Transverse colon (tissue), 4 donors: ENCODE measurements at regions not wholly inside any gene's neighbourhood (a gene's known extent, or its start where the extent isn't known, plus 50 kb on each side); places are given as distances from the start of the nearest gene placed in this dataset.

Source experiments
- CTCF ChIP-seq, 5 experiments: fragments of 200-600 bp in 3 of 5; fragments of 450-650 bp in 2 of 5; sonication (generic) in 3 of 5; IDR thresholded peaks; 1 replicate in 2 of 5; 2 replicates in 3 of 5; pipeline ENCODE4 v1.5.1; 2016 to 2017; ENCODE audit warnings: antibody characterized with exemption in 5 of 5, inconsistent platforms in 3 of 5, mild to moderate bottlenecking in 2 of 5, moderate library complexity in 1 of 5
- POLR2A ChIP-seq: fragments of 450-650 bp; IDR thresholded peaks from one replicate; pipeline ENCODE4 v1.6.1; 2016; ENCODE audit warnings: antibody characterized with exemption, mild to moderate bottlenecking, moderate library complexity
- POLR2AphosphoS5 ChIP-seq, 3 donors: sonication (generic); formaldehyde crosslinking; IDR thresholded peaks; one replicate each; pipeline ENCODE4 v1.6.1; 2016; ENCODE audit warnings: antibody characterized with exemption in 3 of 3

DNA sequence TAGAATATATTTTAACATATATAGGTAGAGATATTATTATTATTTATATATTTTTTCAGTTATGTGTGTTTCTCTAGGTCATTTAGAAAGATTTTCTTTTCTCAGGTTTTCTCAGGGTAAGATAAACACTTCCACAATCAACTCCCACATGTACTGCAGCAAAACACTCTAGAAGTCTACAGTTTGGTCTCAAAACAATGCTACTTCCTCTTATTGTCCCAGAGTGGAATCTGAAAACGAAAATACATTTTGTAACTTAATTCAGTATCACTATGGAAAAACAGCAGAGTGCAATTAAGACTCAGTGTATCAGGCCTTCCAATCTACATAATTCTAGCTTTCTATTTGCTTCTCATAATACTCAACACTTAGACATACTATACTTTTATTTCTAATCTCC, 190.1 kb upstream of the SLC35G4 start:
- TF ChIP-seq CTCF (IDR thresholded peaks at IDR 0.05): no peak
- TF ChIP-seq POLR2A: no peak
- TF ChIP-seq POLR2AphosphoS5 (IDR thresholded peaks at IDR 0.05): no peak
